Ovary (tissue), 3 donors: ENCODE measurements at regions not wholly inside any gene's neighbourhood (a gene's known extent, or its start where the extent isn't known, plus 50 kb on each side); places are given as distances from the start of the nearest gene placed in this dataset.

ENCODE experiments used
- CTCF ChIP-seq, 3 donors: fragments of 450-650 bp in 2 of 3; fragments of 200-600 bp in 1 of 3; IDR thresholded peaks; one replicate each; pipeline versions ENCODE4 v1.5.1 to v1.8.0; 2016 to 2022; ENCODE audit warnings: antibody characterized with exemption in 3 of 3, mild to moderate bottlenecking in 1 of 3
- POLR2A ChIP-seq: fragments of 450-650 bp; IDR thresholded peaks from one replicate; pipeline ENCODE4 v1.6.1; 2017; ENCODE audit warnings: antibody characterized with exemption, mild to moderate bottlenecking, moderate library complexity
- donor health status: DM: no; HTN: no; CAD: no.

GRCh38 chr15:25541228-25541627 is 102.4 kb upstream of the UBE3A start:
- TF ChIP-seq CTCF (IDR thresholded peaks at IDR 0.05) (no peak), POLR2A (no peak)
